C4-2B (cell line): ENCODE measurements at regions not wholly inside any gene's neighbourhood (a gene's known extent, or its start where the extent isn't known, plus 50 kb on each side); places are given as distances from the start of the nearest gene placed in this dataset.

Source experiments
- ZFX ChIP-seq: fragments of 450-650 bp; IDR thresholded peaks from 2 replicates; pipeline ENCODE4 v1.6.1; 2017
- TF ChIP-seq, protein P1 (sequence below): fragments of 450-650 bp; conservative IDR thresholded peaks from 2 replicates; pipeline ENCODE4 v1.5.1; 2017; ENCODE audit warnings: mild to moderate bottlenecking

DNA sequence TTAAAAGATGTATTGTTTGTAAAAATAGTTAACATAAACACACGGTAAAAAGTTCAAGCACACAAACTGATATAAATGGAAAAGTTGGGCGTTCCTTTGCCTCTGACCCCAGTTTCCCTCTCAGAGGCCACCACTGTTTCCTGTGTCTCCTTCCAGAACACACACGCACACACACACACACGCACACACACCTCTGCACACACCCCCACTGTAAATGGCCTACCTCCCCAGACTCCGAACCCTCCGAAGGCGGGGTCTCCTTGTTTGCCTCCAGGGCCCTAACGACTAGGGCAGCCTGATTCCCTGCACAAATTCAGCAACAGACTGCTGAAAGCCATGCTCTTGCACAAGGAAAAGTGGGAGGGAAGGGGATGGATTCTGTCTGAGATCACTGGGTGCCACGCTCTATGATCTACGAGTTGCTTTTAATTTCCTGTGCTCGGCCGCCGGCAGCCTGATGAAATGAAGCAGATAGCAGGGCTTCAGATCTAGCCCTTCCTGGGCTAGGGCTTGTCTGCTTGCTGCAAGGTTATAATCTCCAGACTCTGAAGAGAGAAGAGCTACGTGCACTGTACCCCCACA lies 184.0 kb upstream of the IL12B start:
- TF ChIP-seq, protein P1, sequence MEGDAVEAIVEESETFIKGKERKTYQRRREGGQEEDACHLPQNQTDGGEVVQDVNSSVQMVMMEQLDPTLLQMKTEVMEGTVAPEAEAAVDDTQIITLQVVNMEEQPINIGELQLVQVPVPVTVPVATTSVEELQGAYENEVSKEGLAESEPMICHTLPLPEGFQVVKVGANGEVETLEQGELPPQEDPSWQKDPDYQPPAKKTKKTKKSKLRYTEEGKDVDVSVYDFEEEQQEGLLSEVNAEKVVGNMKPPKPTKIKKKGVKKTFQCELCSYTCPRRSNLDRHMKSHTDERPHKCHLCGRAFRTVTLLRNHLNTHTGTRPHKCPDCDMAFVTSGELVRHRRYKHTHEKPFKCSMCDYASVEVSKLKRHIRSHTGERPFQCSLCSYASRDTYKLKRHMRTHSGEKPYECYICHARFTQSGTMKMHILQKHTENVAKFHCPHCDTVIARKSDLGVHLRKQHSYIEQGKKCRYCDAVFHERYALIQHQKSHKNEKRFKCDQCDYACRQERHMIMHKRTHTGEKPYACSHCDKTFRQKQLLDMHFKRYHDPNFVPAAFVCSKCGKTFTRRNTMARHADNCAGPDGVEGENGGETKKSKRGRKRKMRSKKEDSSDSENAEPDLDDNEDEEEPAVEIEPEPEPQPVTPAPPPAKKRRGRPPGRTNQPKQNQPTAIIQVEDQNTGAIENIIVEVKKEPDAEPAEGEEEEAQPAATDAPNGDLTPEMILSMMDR: no peak
- TF ChIP-seq ZFX: no peak
